ENCODE measurements at regions not wholly inside any gene's neighbourhood (a gene's known extent, or its start where the extent isn't known, plus 50 kb on each side); places are given as distances from the start of the nearest gene placed in this dataset.
"Not testable (repeated sequence)": the region's sequence is repeated elsewhere in the genome, so short reads cannot be mapped to it uniquely, and the experiment has no call there.

DNA sequence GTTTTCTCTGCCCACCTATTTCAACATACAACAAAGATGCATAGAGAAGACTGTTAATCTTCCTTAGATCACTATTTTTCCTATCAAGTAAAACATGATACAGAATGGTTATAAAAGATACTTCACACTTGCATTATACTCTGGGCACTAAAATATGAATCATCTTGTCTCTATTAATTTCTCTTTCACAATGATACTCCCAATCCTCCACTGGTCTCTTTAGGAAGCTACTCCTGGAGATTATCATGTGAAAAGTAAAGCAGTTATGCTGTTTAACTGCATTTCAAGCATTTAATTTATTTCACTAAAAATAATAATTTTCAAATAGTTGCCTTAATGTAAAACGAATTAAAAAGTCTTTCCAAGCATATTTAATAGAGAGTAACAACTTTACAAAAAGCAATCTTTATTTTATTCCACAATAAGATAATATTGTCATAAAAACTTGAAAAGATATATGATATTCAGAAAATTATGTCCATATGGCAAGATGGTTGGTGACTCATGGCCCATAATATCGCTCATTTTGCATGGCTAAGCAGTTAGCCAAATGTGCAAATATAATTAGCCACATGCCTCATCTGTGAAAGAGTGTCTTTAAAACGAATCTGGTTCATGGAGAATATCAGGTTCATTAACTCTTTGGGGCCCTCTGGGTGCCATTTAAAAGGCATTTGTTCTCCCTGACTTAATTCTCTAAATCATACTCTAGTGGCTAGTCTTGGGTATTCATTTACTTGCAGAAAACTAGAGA lies 1569.0 kb upstream of the B3GALT2 start:
- DNase-seq, result no peak

DNA sequence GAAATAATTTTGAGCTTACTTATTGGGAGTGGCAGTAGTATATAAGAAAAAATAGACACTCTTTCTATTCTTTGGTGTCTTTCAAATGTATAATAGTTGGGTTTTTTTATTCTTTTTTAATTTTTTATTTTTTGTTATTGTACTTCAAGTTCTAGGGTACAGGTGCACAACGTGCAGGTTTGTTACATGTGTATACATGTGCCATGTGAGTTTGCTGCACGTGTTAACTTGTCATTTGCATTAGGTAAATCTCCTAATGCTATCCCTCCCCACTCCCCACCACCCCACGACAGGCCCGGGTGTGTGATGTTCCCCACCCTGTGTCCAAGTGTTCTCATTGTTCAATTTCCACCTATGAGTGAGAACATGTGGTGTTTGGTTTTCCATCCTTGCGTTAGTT lies 1552.4 kb upstream of the B3GALT2 start:
- not testable (repeated sequence) for DNase-seq

DNA sequence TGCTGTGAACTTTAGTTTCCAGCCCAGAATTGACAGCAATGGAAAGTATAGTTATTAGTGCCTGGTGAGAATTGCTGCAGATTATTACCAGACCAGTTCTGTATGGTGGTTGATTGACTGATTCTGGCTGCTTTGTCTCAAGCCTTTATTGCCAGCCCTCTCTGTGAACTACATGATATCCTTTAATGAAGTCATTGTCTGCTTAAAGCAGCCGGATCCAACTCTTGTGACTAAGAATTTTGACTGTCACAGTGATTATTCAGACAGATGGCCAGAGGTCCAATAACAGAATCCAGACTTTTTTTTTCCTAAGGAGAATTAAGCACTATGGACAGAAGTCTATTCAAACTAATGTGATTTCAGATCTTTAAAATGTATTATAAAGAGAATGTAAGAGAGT lies 1548.6 kb upstream of the B3GALT2 start:
- DNase-seq, result no peak

DNA sequence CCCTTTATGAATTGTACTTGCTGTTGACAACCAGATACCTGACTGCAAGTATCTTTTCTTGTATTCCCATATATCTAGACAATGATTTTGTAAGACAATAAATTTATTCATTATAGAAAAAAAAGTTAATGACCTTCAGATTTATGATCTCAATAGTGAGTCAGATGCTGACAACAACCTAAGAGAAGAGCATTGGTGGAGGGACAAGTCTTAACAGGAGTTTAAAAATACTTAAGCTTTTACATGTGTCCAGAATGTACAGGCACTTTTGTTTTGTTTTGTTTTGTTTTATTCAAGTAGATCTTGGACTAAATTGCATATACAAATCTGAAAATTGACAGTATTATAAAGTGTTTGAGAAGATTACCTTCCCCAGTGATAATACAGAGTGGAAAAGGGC lies 1544.6 kb upstream of the B3GALT2 start:
- DNase-seq, result no peak

DNA sequence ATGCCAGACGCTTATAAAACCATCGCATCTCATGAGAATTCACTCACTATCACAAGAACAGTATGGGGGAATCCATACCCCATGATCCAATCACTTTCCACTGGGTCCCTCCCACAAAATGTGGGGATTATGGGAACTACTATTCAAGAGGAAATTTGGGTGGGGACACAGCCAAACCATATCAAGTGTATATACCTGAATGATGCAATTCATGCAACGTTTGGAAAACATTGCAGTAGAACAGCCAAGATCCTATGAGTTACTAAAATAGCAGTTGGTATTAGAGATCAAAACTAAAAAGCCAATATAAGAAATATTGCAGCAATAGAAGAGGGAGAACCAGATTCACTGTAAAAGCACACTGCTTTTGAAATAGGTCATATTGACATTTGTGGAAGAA lies 1543.9 kb upstream of the B3GALT2 start:
- no peak for DNase-seq

DNA sequence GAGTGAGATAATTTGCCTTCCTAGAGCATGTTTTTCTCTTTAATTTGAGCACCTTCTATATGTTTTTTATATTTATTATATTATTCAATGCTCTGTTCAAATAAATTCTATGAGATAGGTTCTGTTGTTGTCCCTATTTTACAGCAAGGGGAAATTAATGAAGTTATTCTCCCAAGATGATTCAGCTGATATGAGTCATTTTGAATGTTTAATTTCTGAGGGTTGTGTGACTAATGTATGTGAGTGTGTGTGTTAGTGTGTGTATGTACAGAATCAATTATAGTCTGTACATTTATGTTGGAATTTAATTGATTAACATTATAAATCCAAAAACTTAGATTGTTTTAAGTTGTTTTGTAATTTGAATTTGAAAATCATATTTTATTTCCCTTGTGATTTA lies 1536.7 kb upstream of the B3GALT2 start:
- DNase-seq, result no peak

DNA sequence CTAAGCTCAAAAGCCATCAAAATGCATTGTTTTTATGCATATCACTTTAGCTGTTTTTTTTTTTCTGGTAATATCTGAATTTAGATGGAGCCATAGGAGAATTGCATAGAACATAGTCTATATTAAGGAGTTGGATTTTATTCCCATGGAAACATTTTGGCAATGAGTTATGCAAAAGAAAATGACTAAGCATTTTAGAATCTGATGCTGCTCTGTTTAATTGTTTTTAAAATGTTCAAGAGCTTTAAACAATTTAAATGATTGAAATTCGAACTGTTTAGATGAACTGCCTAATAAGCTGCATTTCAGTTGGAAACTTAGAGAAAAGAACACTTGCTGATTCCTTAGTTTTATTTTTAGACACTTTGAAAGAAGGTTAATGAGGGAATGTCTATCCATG lies 1531.5 kb upstream of the B3GALT2 start:
- no peak for DNase-seq

DNA sequence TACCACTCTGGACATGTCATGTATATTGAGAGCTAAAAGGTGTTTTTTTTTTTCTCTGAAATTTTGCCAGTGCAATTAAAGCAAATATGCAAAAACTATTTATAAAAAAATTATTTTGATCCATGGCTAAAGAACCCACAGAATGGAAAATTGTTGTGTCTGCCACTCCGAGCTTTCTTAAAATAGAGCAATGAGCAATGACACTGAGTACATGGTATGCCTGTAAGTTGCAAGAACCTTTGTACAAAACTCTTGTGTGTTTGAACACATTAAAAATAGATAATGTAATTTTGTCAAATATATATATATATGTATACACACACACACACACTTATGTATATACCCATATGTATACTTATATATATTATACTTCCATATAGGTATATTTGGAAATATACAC lies 1530.9 kb upstream of the B3GALT2 start:
- DNase-seq, result no peak

DNA sequence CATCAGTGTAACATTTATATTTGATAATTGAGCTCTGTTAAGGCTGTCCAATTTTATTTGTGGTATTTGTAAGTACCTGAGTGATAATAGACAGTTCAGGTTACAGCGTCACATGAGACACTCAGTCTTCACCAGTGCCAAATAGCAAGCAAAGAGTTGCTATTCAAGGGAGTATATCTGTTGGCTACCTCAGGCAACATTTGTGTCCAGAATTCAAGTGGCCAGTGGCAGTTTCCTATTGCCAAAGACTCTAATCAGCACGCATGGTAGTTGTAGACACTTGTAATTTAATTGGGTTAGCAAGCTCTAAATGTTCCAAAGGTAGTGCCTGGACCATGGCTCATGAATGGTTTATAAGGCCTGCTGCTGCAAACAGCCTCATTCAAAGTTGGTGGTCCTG lies 1524.3 kb upstream of the B3GALT2 start:
- no peak for DNase-seq

DNA sequence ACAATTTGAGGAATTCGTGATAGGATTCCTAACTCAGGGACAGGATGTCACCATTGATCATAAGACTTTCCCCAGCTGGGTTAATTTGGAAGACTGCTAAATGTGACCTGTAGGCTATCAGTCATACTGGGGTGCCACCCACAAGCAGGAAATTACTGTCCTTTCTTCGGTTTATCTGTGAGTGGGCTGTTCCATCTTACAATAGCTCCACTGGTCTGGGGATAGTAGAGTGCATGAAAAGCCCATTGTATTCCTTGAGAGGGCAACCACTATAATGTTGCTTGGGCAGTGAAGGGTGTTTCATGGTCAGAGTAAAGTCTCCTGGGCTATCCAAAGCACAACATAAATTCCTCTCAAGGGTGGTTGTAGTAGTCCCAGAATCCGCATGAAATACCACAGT lies 1523.0 kb upstream of the B3GALT2 start:
- no peak for DNase-seq

DNA sequence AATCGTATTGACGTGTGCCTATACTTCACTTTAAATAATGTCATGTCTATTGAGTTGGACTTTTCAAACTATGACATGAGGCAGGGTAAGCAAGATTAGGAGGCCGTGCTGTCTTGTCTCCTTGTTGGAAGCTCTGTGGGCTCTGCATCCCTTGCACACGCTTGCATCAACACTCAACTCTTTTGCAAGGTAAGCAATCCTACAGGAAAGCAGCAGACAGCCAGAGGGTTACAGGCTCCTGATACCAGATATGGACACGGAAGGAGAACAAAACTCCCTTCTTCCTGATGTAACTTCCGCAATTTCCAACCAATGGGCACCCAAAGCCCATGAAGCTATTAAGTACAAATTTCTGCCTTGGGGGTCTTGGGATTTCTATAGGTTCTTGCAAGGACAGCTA lies 1520.7 kb upstream of the B3GALT2 start:
- DNase-seq, result no peak

DNA sequence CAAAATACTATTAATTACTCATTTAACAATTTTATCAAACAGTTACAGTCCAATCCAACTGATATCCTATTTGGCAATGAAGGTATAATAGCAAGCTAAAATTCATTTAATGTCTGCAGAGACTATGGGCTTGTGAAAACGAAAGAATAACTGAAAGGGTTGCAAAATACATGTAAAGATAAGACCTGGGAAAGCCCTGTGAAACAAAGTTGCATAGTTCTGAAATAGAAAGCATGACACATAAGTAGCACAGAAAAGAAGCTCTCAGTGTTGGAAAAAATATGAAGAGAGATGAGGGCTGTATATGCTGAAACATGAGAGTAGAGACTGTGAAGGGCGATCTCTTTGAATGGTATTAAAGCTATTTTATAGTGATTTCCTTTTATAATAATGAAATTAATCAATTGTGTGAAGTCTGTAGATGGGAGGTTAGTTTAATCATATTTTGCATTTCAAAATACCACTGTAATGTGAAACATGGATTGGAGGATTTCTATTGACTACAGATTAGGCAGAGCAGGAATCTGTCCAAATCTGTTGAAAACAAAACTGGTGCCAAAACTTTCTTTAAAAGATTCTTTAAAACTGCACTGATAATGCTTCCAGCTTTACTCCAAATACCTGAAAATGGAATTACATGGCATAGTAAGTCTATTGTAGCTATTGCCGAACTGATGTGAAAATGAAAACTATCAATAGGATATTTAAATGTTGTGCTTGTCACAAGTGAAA lies 1518.9 kb upstream of the B3GALT2 start:
- no peak for DNase-seq

DNA sequence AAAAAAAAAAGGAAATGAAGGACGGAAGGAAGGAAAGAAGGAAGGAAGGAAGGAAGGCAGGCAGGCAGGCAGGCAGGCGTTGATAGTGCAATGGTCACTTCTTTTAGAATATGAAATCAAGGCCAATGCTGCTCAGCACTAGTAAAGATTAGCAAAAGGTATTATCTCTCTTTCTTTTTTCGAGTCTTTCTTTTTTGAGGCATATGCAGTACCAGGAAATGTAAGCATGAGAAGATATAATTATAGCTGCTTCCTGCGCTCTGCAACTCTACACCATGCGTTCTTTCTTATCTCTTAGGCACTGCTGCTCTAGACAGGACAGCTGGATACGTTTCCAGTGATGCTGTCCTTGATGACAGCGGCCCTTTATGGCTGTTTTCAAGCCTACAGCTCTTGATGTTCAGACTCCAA lies 1512.5 kb upstream of the B3GALT2 start:
- DNase-seq, result no peak

DNA sequence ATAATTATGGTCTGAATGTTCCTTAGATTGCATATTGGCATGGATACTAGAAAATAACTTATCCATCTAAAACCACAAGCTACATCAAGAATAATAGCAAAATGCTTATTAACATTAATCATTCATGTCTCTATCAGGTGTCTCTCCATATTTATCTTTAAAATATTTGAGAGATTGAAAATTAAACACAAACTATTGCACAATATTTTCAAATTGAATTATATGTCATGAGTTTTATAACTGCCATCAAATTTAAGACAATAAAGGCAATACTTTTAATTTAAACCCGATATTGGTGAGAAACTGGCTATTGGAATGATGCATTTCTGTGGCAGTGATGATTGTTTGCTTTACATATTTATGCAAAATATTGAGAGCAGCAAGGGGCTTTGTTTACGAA lies 1506.8 kb upstream of the B3GALT2 start:
- DNase-seq, result no peak

DNA sequence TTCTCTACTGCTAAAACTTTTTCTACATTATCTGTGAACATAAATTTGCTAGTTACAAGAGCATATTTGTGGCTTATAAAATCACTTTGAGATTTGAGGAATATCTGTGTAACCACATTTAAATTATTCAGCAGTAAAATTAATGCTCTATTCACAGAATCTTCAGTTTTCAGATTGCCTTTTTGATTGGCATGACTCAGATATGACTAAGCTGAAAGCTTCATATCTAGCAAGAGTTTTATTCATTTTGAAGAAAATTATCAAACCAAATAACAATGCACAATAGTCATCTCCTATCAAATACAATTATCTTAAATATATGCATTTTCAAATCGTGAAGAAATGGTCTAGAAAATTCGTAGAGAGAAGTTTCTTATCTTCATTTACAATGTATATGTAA lies 1498.2 kb upstream of the B3GALT2 start:
- DNase-seq, result no peak

DNA sequence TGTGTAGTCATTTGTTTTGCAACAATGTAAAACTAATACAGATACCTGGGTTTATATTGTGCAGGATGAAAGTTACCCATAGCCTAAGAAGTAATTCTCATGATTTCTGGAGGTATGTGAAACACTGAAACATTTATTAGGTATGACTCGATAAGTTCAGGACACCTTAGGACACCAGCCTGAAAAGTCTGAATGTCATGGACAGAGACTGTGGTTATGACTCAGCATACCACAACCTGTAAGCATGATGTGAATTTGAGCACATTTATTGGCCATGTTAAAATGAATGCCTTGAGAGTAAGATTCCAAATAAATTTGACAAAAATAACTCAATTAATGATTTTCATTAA lies 1471.7 kb upstream of the B3GALT2 start:
- no peak for DNase-seq

DNA sequence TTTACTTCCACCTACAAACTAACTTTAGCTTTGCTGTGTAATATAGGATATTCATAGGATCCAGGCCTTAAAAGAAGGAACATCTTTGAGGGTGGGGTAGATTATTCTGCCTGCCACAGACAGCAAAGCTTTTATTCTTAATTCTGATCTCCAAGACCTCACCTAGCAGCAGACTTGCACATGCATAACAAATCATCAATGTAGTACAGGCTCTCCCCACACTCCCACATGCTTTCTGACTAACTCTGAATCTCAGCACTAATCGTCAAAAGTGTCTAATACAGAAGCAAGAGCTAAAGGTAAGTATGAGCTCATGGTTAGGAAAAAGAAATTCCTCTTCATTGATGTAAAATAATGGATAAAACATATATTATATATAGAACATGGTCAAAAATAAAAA lies 1468.5 kb upstream of the B3GALT2 start:
- DNase-seq, result no peak

DNA sequence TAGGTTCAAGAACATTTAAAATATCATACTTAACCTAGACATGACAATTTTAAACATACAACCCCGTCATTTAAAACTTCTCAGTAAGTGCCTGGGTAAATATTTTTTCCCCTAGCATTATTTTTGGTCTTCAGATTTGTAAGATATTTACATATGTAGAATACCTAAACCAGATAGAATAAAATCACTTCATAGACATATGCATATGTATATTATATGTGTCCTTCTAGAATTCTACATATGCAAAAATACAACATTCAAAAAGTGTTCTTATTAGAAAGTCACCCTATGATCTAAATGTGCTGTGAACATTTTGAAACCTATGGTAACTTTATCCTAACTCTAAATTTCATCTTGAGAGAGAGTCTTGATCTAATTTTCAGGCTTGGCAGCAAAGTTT lies 1467.0 kb upstream of the B3GALT2 start:
- DNase-seq, result no peak

DNA sequence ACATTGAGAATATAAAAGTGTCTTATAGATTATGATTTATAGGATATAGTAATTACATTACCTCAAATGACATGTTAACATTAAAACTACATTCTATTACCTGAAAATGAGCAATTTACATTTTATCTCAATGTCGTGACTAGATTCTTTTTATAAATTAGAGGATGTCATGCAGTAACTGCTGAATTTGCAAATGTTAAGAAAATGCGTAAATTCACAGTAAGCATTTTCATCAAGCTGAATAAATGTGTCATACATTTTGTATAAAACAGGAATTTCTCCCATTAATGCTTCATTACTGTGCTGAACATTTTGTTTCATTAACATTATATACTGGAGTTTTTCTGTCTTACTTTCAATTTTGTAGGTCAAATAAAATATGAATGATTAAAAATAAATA lies 1460.7 kb upstream of the B3GALT2 start:
- no peak for DNase-seq

DNA sequence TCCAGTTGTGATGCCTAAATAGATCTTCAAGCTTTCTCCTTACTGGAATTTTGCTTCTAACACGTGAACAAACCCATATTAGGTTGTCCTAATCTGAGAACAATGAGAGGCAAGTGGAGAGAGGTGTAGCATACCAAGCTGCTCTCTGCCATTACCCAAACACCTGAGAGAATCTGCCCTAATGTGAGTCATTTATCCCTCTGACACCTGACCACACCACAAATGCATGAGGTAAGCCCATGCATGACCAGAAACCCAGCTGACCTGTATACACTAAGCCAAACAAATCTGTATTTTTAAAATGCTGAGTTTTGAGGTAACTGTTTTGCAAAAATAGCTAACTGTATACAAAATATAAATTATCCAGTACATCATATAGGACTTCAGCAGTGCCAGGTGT lies 1458.1 kb upstream of the B3GALT2 start:
- no peak for DNase-seq

DNA sequence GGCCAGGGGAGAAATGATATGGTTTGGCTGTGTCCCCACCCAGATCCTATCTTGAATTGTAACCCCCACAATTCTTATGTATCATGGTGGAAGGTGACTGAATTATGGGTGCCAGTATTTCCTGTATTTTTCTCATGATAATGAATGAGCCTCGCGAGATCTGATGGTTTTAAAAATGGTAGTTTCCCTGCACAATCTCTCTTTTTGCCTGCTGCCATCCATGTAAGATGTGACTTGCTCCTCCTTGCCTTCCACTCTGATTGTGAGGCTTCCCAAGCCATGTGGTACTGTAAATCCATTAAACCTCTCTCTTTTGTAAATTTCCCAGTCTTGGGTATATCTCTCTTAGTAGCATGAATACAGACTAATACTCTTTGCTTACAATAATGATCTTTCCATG lies 1453.9 kb upstream of the B3GALT2 start:
- DNase-seq, result no peak

DNA sequence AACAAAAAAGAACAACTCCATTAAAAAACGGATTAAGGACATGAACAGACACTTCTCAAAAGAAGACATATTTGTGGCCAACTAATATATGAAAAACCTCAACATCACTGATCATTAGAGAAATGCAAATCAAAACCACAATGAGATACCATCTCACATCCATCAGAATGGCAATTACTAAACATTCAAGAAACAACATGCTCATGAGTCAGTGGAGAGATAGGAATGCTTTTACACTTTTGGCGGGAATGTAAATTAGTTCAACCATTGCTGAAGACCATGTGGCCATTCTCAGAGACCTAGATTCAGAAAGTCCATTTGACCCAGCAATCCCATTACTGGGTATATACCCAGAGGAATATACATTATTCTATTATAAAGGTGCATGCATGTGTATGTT lies 1442.6 kb upstream of the B3GALT2 start:
- no peak for DNase-seq

DNA sequence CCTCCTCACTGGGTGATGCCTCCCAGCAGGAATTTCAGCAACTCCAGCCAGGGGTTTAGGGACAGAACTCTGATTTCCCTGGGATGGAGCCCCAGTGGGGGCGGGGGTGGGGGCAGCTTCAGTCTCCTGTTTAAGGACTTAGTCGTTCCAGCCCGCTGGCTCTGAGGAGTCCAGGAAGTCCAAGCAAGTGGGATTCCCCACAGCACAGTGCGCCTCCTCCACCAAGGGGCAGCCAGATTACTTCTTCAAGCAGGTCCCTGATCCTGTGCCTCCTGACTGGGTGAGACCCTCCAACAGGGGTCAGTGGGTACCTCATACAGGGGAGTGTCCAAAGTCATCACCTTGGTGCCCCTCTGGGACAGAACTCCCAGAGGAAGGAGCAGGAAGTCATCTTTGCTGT lies 1438.4 kb upstream of the B3GALT2 start:
- no peak for DNase-seq

DNA sequence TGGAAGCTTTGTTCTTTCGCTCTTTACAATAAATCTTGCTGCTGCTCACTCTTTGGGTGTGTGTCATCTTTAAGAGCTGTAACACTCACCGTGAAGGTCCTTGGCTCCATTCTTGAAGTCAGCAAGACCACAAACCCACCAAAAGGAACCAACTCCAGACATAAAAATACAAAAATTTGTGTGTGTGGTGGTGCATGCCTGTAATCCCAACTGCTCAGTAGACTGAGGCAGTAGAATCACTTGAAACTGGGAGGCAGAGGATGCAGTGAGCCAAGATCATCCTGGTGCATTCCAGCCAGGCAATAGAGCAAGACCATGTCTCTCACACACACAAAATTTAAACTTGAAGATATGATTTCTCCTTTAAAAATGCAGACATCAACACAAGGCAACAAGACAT lies 1431.7 kb upstream of the B3GALT2 start:
- no peak for DNase-seq

DNA sequence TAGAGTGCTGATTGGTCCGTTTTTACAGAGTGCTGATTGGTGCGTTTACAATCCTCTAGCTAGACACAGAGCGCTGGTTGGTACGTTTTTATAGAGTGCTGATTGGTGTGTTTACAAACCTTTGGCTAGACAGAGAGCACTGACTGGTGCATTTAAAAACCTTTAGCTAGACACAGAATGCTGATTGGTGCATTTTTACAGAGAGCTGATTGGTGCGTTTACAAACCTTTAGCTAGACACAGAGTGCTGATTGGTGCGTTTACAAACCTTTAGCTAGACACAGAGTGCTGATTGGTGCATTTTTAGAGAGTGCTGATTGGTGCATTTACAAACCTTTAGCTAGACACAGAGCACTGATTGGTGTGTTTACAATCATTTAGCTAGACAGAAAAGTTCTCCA lies 1430.9 kb upstream of the B3GALT2 start:
- not testable (repeated sequence) for DNase-seq
